HG03159 (cell line): ENCODE measurements at regions not wholly inside any gene's neighbourhood (a gene's known extent, or its start where the extent isn't known, plus 50 kb on each side); places are given as distances from the start of the nearest gene placed in this dataset.
"Not testable (repeated sequence)": the region's sequence is repeated elsewhere in the genome, so short reads cannot be mapped to it uniquely, and the experiment has no call there.

Experiments
- ATAC-seq: cut with Tn5 transposase; IDR thresholded peaks from one replicate; pipeline ENCODE4 v1.9.1; 2021; ENCODE audit warnings: mild to moderate bottlenecking, moderate library complexity; ENCODE audit not compliant: unreplicated experiment

GRCh38 chr1:101408212-101409042 lies 171.6 kb downstream of the S1PR1 start:
- ATAC-seq: peak; percentile 18

- no peak for ATAC-seq
Observed at GRCh38 chr1:101409102-101409501, 172.3 kb downstream of the S1PR1 start.

GRCh38 chr1:101410048-101410878 lies 173.4 kb downstream of the S1PR1 start:
- peak; percentile 44 for ATAC-seq

GRCh38 chr1:101420406-101420805 lies 183.6 kb downstream of the S1PR1 start:
- no peak for ATAC-seq

GRCh38 chr1:101428083-101428482 lies 191.3 kb downstream of the S1PR1 start:
- not testable (repeated sequence) for ATAC-seq

- no peak for ATAC-seq
Observed at GRCh38 chr1:101428562-101428961, 191.7 kb downstream of the S1PR1 start.

- no peak for ATAC-seq
Observed at GRCh38 chr1:101431956-101432510, 195.2 kb downstream of the S1PR1 start.

- ATAC-seq: peak; percentile 74
Observed at GRCh38 chr1:101435831-101436511, 199.2 kb downstream of the S1PR1 start.

- no peak for ATAC-seq
Observed at GRCh38 chr1:101437800-101438199, 201.0 kb downstream of the S1PR1 start.

GRCh38 chr1:101438359-101438758 lies 201.5 kb downstream of the S1PR1 start:
- ATAC-seq: peak; percentile 29

GRCh38 chr1:101440485-101440884 lies 203.7 kb downstream of the S1PR1 start:
- no peak for ATAC-seq

GRCh38 chr1:101444381-101444780 lies 207.6 kb downstream of the S1PR1 start:
- peak; percentile 54 for ATAC-seq

- peak; percentile 32 for ATAC-seq
Observed at GRCh38 chr1:101444873-101445618, 208.2 kb downstream of the S1PR1 start.

- ATAC-seq: no peak
Observed at GRCh38 chr1:101448018-101448417, 211.2 kb downstream of the S1PR1 start.

- ATAC-seq: not testable (repeated sequence)
Observed at GRCh38 chr1:101450691-101451090, 213.9 kb downstream of the S1PR1 start.

- peak; percentile 72 for ATAC-seq
Observed at GRCh38 chr1:101451888-101452287, 215.1 kb downstream of the S1PR1 start.

GRCh38 chr1:101452825-101453224 lies 216.0 kb downstream of the S1PR1 start:
- ATAC-seq: no peak

GRCh38 chr1:101453844-101454243 lies 217.0 kb downstream of the S1PR1 start:
- no peak for ATAC-seq

GRCh38 chr1:101455166-101455565 lies 218.3 kb downstream of the S1PR1 start:
- no peak for ATAC-seq

- no peak for ATAC-seq
Observed at GRCh38 chr1:101460739-101461138, 223.9 kb downstream of the S1PR1 start.
